ENCODE measurements at regions not wholly inside any gene's neighbourhood (a gene's known extent, or its start where the extent isn't known, plus 50 kb on each side); places are given as distances from the start of the nearest gene placed in this dataset.

GRCh38 chr1:168375566-168376300 lies 95.1 kb downstream of the TBX19 start:
- dilution Hi-C loops (cut with HindIII; ENCODE audit: low sequenced_read_pairs, unreplicated experiment) = no loop called here
- no peak overlapping the region for H2AK9ac ChIP-seq (replicated peaks; ENCODE audit: low read depth, low read length, poor library complexity)
- no peak overlapping the region for H3K14ac ChIP-seq (replicated peaks; ENCODE audit: low read depth, low read length)
- intact Hi-C loops (cut with micrococcal nuclease) = no loop called here
- H2AK5ac ChIP-seq (ENCODE audit: low read depth, low read length) = no peak overlapping the region
- DNase-seq = no peak
- H3K9me1 ChIP-seq (ENCODE audit: insufficient read depth, low read length) = no peaks in the 10 kb centered on the region
- no peak for ATAC-seq (ENCODE audit: low read depth)
- no TSS peak for BruUV-seq (replicated peaks)
- H2AFZ ChIP-seq (replicated peaks; ENCODE audit: low read length, poor library complexity) = no peak overlapping the region
- 90% methylated on average over 3 of the region's 5 CpGs; no CpG with 5 or more reads in 1 of the 2 experiments for WGBS, 2 experiments (ENCODE audit: extremely low coverage in 2 of 2, insufficient read length in 1 of 2)
- H4K91ac ChIP-seq (ENCODE audit: insufficient read depth, low read depth, low read length) = no peak overlapping the region
- in situ Hi-C loops (cut with MboI; ENCODE audit: low sequenced_read_pairs) = no loop called here
- H4K20me1 ChIP-seq (ENCODE audit: insufficient read depth, low read length) = no peaks in the 10 kb centered on the region
- H4K5ac ChIP-seq (ENCODE audit: low read depth, low read length) = no peak overlapping the region
- H3K4me1 ChIP-seq (ENCODE audit: control insufficient read depth, insufficient read depth, low read length) = no peaks in the 10 kb centered on the region
- no peak overlapping the region for H3K4ac ChIP-seq (ENCODE audit: low read depth, low read length)
- H2BK5ac ChIP-seq (ENCODE audit: low read depth, low read length, poor library complexity, severe bottlenecking) = no peak overlapping the region
- no peak overlapping the region for H3K4me3 ChIP-seq (ENCODE audit: insufficient read depth, low read depth, low read length)
- no peak overlapping the region for H2BK20ac ChIP-seq (ENCODE audit: low read depth, low read length)
- no peaks in the 10 kb centered on the region for H3K9me3 ChIP-seq (ENCODE audit: control insufficient read depth, insufficient read depth, low read length)
- no peak overlapping the region for H4K8ac ChIP-seq (ENCODE audit: low read depth in 2 of 2, low read length in 2 of 2)
- H3K4me2 ChIP-seq (ENCODE audit: low read depth, low read length) = no peak overlapping the region
- TF ChIP-seq BHLHE40 (IDR thresholded peaks at IDR 0.05; ENCODE audit: low read depth, low read length) (no peak), FOS (IDR thresholded peaks at IDR 0.05; ENCODE audit: low read depth, low read length) (no peak), CHD1 (IDR thresholded peaks at IDR 0.05; ENCODE audit: low read depth, low read length) (no peak)
- TF ChIP-seq, protein P1, sequence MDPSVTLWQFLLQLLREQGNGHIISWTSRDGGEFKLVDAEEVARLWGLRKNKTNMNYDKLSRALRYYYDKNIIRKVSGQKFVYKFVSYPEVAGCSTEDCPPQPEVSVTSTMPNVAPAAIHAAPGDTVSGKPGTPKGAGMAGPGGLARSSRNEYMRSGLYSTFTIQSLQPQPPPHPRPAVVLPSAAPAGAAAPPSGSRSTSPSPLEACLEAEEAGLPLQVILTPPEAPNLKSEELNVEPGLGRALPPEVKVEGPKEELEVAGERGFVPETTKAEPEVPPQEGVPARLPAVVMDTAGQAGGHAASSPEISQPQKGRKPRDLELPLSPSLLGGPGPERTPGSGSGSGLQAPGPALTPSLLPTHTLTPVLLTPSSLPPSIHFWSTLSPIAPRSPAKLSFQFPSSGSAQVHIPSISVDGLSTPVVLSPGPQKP (IDR thresholded peaks at IDR 0.05; ENCODE audit: borderline replicate concordance, low read depth, low read length) = no peak
- TF ChIP-seq, protein P2, sequence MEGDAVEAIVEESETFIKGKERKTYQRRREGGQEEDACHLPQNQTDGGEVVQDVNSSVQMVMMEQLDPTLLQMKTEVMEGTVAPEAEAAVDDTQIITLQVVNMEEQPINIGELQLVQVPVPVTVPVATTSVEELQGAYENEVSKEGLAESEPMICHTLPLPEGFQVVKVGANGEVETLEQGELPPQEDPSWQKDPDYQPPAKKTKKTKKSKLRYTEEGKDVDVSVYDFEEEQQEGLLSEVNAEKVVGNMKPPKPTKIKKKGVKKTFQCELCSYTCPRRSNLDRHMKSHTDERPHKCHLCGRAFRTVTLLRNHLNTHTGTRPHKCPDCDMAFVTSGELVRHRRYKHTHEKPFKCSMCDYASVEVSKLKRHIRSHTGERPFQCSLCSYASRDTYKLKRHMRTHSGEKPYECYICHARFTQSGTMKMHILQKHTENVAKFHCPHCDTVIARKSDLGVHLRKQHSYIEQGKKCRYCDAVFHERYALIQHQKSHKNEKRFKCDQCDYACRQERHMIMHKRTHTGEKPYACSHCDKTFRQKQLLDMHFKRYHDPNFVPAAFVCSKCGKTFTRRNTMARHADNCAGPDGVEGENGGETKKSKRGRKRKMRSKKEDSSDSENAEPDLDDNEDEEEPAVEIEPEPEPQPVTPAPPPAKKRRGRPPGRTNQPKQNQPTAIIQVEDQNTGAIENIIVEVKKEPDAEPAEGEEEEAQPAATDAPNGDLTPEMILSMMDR (conservative IDR thresholded peaks at IDR 0.05; ENCODE audit: low read depth, low read length) = no peak
- TF ChIP-seq, protein P3, sequence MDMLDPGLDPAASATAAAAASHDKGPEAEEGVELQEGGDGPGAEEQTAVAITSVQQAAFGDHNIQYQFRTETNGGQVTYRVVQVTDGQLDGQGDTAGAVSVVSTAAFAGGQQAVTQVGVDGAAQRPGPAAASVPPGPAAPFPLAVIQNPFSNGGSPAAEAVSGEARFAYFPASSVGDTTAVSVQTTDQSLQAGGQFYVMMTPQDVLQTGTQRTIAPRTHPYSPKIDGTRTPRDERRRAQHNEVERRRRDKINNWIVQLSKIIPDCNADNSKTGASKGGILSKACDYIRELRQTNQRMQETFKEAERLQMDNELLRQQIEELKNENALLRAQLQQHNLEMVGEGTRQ (IDR thresholded peaks at IDR 0.05; ENCODE audit: low read depth, low read length) = no peak
- no peak overlapping the region for H3K18ac ChIP-seq (ENCODE audit: low read depth, low read length)
- no peak overlapping the region for H3K9ac ChIP-seq (ENCODE audit: low read depth, low read length)
- no peaks in the 10 kb centered on the region for H3K36me3 ChIP-seq (ENCODE audit: control insufficient read depth, insufficient read depth, low read length)
- no peaks in the 10 kb centered on the region for H3K79me1 ChIP-seq (ENCODE audit: low read depth in 1 of 2, low read length in 2 of 2)
- no peak overlapping the region for H3K56ac ChIP-seq (ENCODE audit: extremely low read depth, insufficient read depth, low read length)
- no peak overlapping the region for H2BK120ac ChIP-seq (ENCODE audit: low read depth, low read length)
- CTCF ChIA-PET = no interaction called here
- H3K23ac ChIP-seq (ENCODE audit: low read depth, low read length) = no peak overlapping the region
- POLR2A ChIA-PET (ENCODE audit: unreplicated experiment) = no interaction called here
- H3K27ac ChIP-seq (ENCODE audit: insufficient read depth, low read length) = no peak overlapping the region
- H3K27me3 ChIP-seq (ENCODE audit: control insufficient read depth, insufficient read depth, low read length) = no peaks in the 10 kb centered on the region; the same call in none of the 2 replicates
- no peak overlapping the region for H2BK15ac ChIP-seq (ENCODE audit: low read depth, low read length)
